WTC11 (cell line): ENCODE measurements at regions not wholly inside any gene's neighbourhood (a gene's known extent, or its start where the extent isn't known, plus 50 kb on each side); places are given as distances from the start of the nearest gene placed in this dataset.

Source experiments
- CTCF ChIP-seq: fragments of 200-600 bp; IDR thresholded peaks from 2 replicates; pipeline ENCODE4 v1.8.0; 2022; ENCODE audit warnings: antibody characterized with exemption
- FOXJ3 ChIP-seq: sonication (generic); formaldehyde crosslinking; IDR thresholded peaks from 2 replicates; pipeline ENCODE4 v1.9.0; 2021; ENCODE audit warnings: missing genetic modification reagents, mild to moderate bottlenecking, borderline replicate concordance
- FOXP1 ChIP-seq: sonication (generic); formaldehyde crosslinking; IDR thresholded peaks from 2 replicates; pipeline ENCODE4 v1.8.0; 2022; ENCODE audit warnings: missing genetic modification reagents, mild to moderate bottlenecking, moderate library complexity, borderline replicate concordance
- GTF2I ChIP-seq: fragments of 250-450 bp; sonication (Bioruptor Pico); conservative IDR thresholded peaks from 2 replicates; pipeline ENCODE4 v1.4.0; 2021; ENCODE audit warnings: mild to moderate bottlenecking
- MYBL2 ChIP-seq: sonication (generic); formaldehyde crosslinking; IDR thresholded peaks from 2 replicates; pipeline ENCODE4 v1.8.1; 2023; ENCODE audit warnings: mild to moderate bottlenecking, moderate library complexity, missing genetic modification reagents
- NR2C2 ChIP-seq: sonication (generic); formaldehyde crosslinking; IDR thresholded peaks from 2 replicates; pipeline ENCODE4 v1.8.0; 2022; ENCODE audit warnings: mild to moderate bottlenecking, missing genetic modification reagents
- RELA ChIP-seq: sonication (generic); formaldehyde crosslinking; IDR thresholded peaks from 2 replicates; pipeline ENCODE4 v1.8.1; 2022; ENCODE audit warnings: missing genetic modification reagents, mild to moderate bottlenecking, borderline replicate concordance
- SP1 ChIP-seq: sonication (generic); formaldehyde crosslinking; conservative IDR thresholded peaks from 2 replicates; pipeline ENCODE4 v1.8.1; 2022; ENCODE audit warnings: missing genetic modification reagents
- TEAD1 ChIP-seq: sonication (generic); formaldehyde crosslinking; IDR thresholded peaks from 2 replicates; pipeline ENCODE4 v1.8.0; 2022; ENCODE audit warnings: mild to moderate bottlenecking, missing genetic modification reagents
- TEAD4 ChIP-seq: sonication (generic); formaldehyde crosslinking; IDR thresholded peaks from 2 replicates; pipeline ENCODE4 v1.8.0; 2022; ENCODE audit warnings: mild to moderate bottlenecking, missing genetic modification reagents
- ZNF219 ChIP-seq: sonication (generic); formaldehyde crosslinking; IDR thresholded peaks from 2 replicates; pipeline ENCODE4 v1.8.0; 2023; ENCODE audit warnings: missing genetic modification reagents, mild to moderate bottlenecking, borderline replicate concordance
- ZNF416 ChIP-seq: fragments of 250-450 bp; sonication (Bioruptor Pico); IDR thresholded peaks from 2 replicates; pipeline ENCODE4 v1.9.0; 2021; ENCODE audit warnings: mild to moderate bottlenecking, inconsistent platforms

GRCh38 chr5:77143998-77144836 lies 57.1 kb upstream of the ZBED3 start:
- TF ChIP-seq MYBL2 (CRISPR knock-in tag) (no peak), NR2C2 (CRISPR knock-in tag) (no peak), FOXJ3 (CRISPR knock-in tag) (no peak), ZNF416 (CRISPR knock-in tag) (no peak), TEAD1 (CRISPR knock-in tag) (no peak), CTCF (peak; percentile 53), TEAD4 (CRISPR knock-in tag) (no peak), RELA (no peak), ZNF219 (CRISPR knock-in tag) (no peak), FOXP1 (CRISPR knock-in tag) (no peak), SP1 (CRISPR knock-in tag) (no peak), GTF2I (CRISPR knock-in tag) (no peak)
